DOHH2 (cell line): ENCODE measurements at regions not wholly inside any gene's neighbourhood (a gene's known extent, or its start where the extent isn't known, plus 50 kb on each side); places are given as distances from the start of the nearest gene placed in this dataset.

Source experiments
- H3F3A ChIP-seq: fragments of 200-600 bp; sonication (generic), shearing (Covaris generic); 2 replicates; pipeline ENCODE4 v1.6.0; 2016; ENCODE audit warnings: antibody characterized with exemption, mild to moderate bottlenecking; ENCODE audit not compliant: control insufficient read depth, insufficient read depth
- H3K27ac ChIP-seq: fragments of 200-600 bp; sonication (generic); 2 replicates; pipeline ENCODE4 v1.5.1; 2014; ENCODE audit warnings: low read depth, mild to moderate bottlenecking, low read length, moderate library complexity
- H3K27me3 ChIP-seq: fragments of 200-600 bp; sonication (generic); 2 replicates; pipeline ENCODE4 v1.6.1; 2014; ENCODE audit warnings: mild to moderate bottlenecking, low read length, mixed read lengths; ENCODE audit not compliant: control insufficient read depth
- H3K36me3 ChIP-seq: fragments of 200-600 bp; sonication (generic); 2 replicates; pipeline ENCODE4 v1.6.1; 2014; ENCODE audit warnings: mild to moderate bottlenecking, low read length, moderate library complexity, mixed read lengths; ENCODE audit not compliant: control insufficient read depth
- H3K4me1 ChIP-seq: fragments of 200-600 bp; sonication (generic); 2 replicates; pipeline ENCODE4 v1.6.1; 2014; ENCODE audit warnings: mild to moderate bottlenecking, low read length, mixed read lengths; ENCODE audit not compliant: control insufficient read depth
- H3K4me2 ChIP-seq: fragments of 200-600 bp; sonication (generic); 2 replicates; pipeline ENCODE4 v1.6.0; 2014; ENCODE audit warnings: mild to moderate bottlenecking, low read length, moderate library complexity
- H3K4me3 ChIP-seq: fragments of 200-600 bp; sonication (generic); 2 replicates; pipeline ENCODE4 v1.5.1; 2014; ENCODE audit warnings: mild to moderate bottlenecking, low read length, mixed read lengths
- H3K79me2 ChIP-seq: fragments of 200-600 bp; sonication (generic); 2 replicates; pipeline ENCODE4 v1.6.1; 2014; ENCODE audit warnings: mild to moderate bottlenecking, low read length, mixed read lengths; ENCODE audit not compliant: control insufficient read depth
- H3K9me2 ChIP-seq: fragments of 200-600 bp; sonication (generic); replicated peaks from 2 replicates; pipeline ENCODE4 v1.6.1; 2014; ENCODE audit warnings: mild to moderate bottlenecking, low read length, mixed read lengths; ENCODE audit not compliant: control insufficient read depth
- H3K9me3 ChIP-seq: fragments of 200-600 bp; sonication (generic); 2 replicates; pipeline ENCODE4 v1.6.1; 2014; ENCODE audit warnings: antibody characterized with exemption, low read length, mixed read lengths; ENCODE audit not compliant: control insufficient read depth, insufficient read depth
- H4K20me1 ChIP-seq: fragments of 200-600 bp; sonication (generic); 2 replicates; pipeline ENCODE4 v1.6.0; 2014; ENCODE audit warnings: low read depth, mild to moderate bottlenecking, antibody characterized with exemption, low read length, moderate library complexity; ENCODE audit not compliant: control insufficient read depth, insufficient read depth
- CTCF ChIP-seq: fragments of 200-600 bp; sonication (generic); IDR thresholded peaks from one replicate; pipeline ENCODE4 v1.5.1; 2014; ENCODE audit warnings: antibody characterized with exemption, mild to moderate bottlenecking, low read depth, low read length; ENCODE audit not compliant: poor library complexity, severe bottlenecking
- EZH2phosphoT487 ChIP-seq: fragments of 200-600 bp; sonication (generic); IDR thresholded peaks from 2 replicates; pipeline ENCODE4 v1.6.1; 2017; ENCODE audit warnings: borderline replicate concordance, mild to moderate bottlenecking, antibody characterized with exemption, low read length, moderate library complexity, mixed read lengths

- no peak overlapping the region for H3K4me2 ChIP-seq
- H3K36me3 ChIP-seq: no peaks in the 10 kb centered on the region
- no peaks in the 10 kb centered on the region for H3K79me2 ChIP-seq
- H3K4me1 ChIP-seq: no peaks in the 10 kb centered on the region
- H3K27me3 ChIP-seq: peaks cover 3% of the 10 kb centered on the region; the same call in 1 of the 2 replicates
- TF ChIP-seq CTCF (no peak), EZH2phosphoT487 (no peak)
- no peak overlapping the region for H3K27ac ChIP-seq
- H3K9me3 ChIP-seq: no peaks in the 10 kb centered on the region
- H3K4me3 ChIP-seq: no peak overlapping the region
- H3F3A ChIP-seq: no peaks in the 10 kb centered on the region
- H4K20me1 ChIP-seq: no peaks in the 10 kb centered on the region
- no peaks in the 10 kb centered on the region for H3K9me2 ChIP-seq
These were observed 128.8 kb downstream of the CDH26 start for GRCh38 chr20:60086821-60087562.

GRCh38 chr20:60087563-60088105 lies 129.4 kb downstream of the CDH26 start:
- no peaks in the 10 kb centered on the region for H3F3A ChIP-seq
- no peaks in the 10 kb centered on the region for H3K36me3 ChIP-seq
- no peaks in the 10 kb centered on the region for H3K79me2 ChIP-seq
- no peaks in the 10 kb centered on the region for H3K9me2 ChIP-seq
- peaks cover 3% of the 10 kb centered on the region; the same call in 1 of the 2 replicates for H3K27me3 ChIP-seq
- no peaks in the 10 kb centered on the region for H3K4me1 ChIP-seq
- no peaks in the 10 kb centered on the region for H4K20me1 ChIP-seq
- TF ChIP-seq CTCF: no peak
- TF ChIP-seq EZH2phosphoT487: no peak
- no peak overlapping the region for H3K27ac ChIP-seq
- no peak overlapping the region for H3K4me3 ChIP-seq
- no peaks in the 10 kb centered on the region for H3K9me3 ChIP-seq
- no peak overlapping the region for H3K4me2 ChIP-seq

- no peaks in the 10 kb centered on the region for H3K4me1 ChIP-seq
- no peaks in the 10 kb centered on the region for H3K9me3 ChIP-seq
- H4K20me1 ChIP-seq: no peaks in the 10 kb centered on the region
- H3K36me3 ChIP-seq: no peaks in the 10 kb centered on the region
- TF ChIP-seq EZH2phosphoT487: no peak
- no peak for TF ChIP-seq CTCF
- peaks cover 3% of the 10 kb centered on the region; the same call in 1 of the 2 replicates for H3K27me3 ChIP-seq
- no peaks in the 10 kb centered on the region for H3K79me2 ChIP-seq
- no peaks in the 10 kb centered on the region for H3F3A ChIP-seq
- H3K9me2 ChIP-seq: no peaks in the 10 kb centered on the region
- H3K4me2 ChIP-seq: no peak overlapping the region
- H3K4me3 ChIP-seq: no peak overlapping the region
- no peak overlapping the region for H3K27ac ChIP-seq
These were observed 130.0 kb downstream of the CDH26 start for GRCh38 chr20:60088236-60088635.
